H1 (cell line): ENCODE measurements at regions not wholly inside any gene's neighbourhood (a gene's known extent, or its start where the extent isn't known, plus 50 kb on each side); places are given as distances from the start of the nearest gene placed in this dataset.

Experiments used
- CTCF ChIA-PET: fragments of 300-600 bp; sonication (Branson Sonifier 250); formaldehyde crosslinking; loops from one replicate; lab custom pipeline; 2021; ENCODE audit not compliant: partially characterized antibody; lab: Charles Lee
- POLR2A ChIA-PET: fragments of 300-600 bp; sonication (Branson Sonifier 250); formaldehyde crosslinking; loops from one replicate; lab custom pipeline; 2021; ENCODE audit warnings: inconsistent platforms; ENCODE audit not compliant: partially characterized antibody; lab: Charles Lee
- DNase-seq, 2 experiments: peaks; one replicate each; pipeline versions ENCODE4 v3.0.0 to v3.0.0-alpha.2; 2010 to 2022; ENCODE audit warnings: low spot score in 2 of 2, low read depth in 1 of 2, mixed read lengths in 1 of 2
- FAIRE-seq: peaks from 2 replicates; lab custom pipeline; 2011; peaks lifted over from hg19 to GRCh38; lab: Jason Lieb, UNC
- H2AFZ ChIP-seq: 2 replicates; pipeline ENCODE4 v1.8.1; 2012; ENCODE audit warnings: low read length, inconsistent platforms
- H2AK5ac ChIP-seq: 2 replicates; pipeline ENCODE4 v1.6.1; 2013; ENCODE audit warnings: low read depth, low read length
- H2BK120ac ChIP-seq: replicated peaks from 2 replicates; pipeline ENCODE3; 2013; ENCODE audit warnings: low read depth, low read length, inconsistent platforms
- H2BK12ac ChIP-seq: 2 replicates; pipeline ENCODE4 v1.6.1; 2013; ENCODE audit warnings: low read depth, low read length
- H2BK15ac ChIP-seq: 2 replicates; pipeline ENCODE4 v1.6.1; 2013; ENCODE audit warnings: low read length
- H2BK20ac ChIP-seq: 2 replicates; pipeline ENCODE4 v1.6.1; 2013; ENCODE audit warnings: low read length
- H2BK5ac ChIP-seq: 2 replicates; pipeline ENCODE4 v1.6.1; 2013; ENCODE audit warnings: low read depth, low read length
- H3K14ac ChIP-seq: 2 replicates; pipeline ENCODE4 v1.6.1; 2013; ENCODE audit warnings: inconsistent platforms; ENCODE audit not compliant: insufficient read length
- H3K18ac ChIP-seq: 2 replicates; pipeline ENCODE4 v1.6.1; 2013; ENCODE audit warnings: low read length; ENCODE audit errors: extremely low read depth
- H3K23ac ChIP-seq: 2 replicates; pipeline ENCODE4 v1.6.1; 2013; ENCODE audit warnings: inconsistent platforms; ENCODE audit not compliant: insufficient read length
- H3K23me2 ChIP-seq: 2 replicates; pipeline ENCODE4 v1.6.1; 2013; ENCODE audit warnings: low read depth, low read length
- H3K27ac ChIP-seq: 2 replicates; pipeline ENCODE4 v1.6.1; 2011; ENCODE audit warnings: low read depth, low read length, inconsistent platforms
- H3K27me3 ChIP-seq, 4 experiments: replicated peaks in 1 of 4; 1 replicate in 1 of 4; 2 replicates in 3 of 4; pipeline versions ENCODE4 v1.6.1 to v1.8.1; 2011 to 2013; ENCODE audit warnings: low read length in 3 of 4, mild to moderate bottlenecking in 3 of 4, inconsistent platforms in 2 of 4, mixed read lengths in 2 of 4, moderate library complexity in 1 of 4; ENCODE audit not compliant: control insufficient read depth in 3 of 4, insufficient read depth in 3 of 4; ENCODE audit errors: extremely low read depth in 1 of 4
- H3K36me3 ChIP-seq, 4 experiments: 2 replicates each; pipeline versions ENCODE4 v1.6.1 to v1.8.1; 2011 to 2013; ENCODE audit warnings: mild to moderate bottlenecking in 4 of 4, low read length in 3 of 4, moderate library complexity in 2 of 4, control low read depth in 1 of 4, inconsistent platforms in 1 of 4; ENCODE audit not compliant: insufficient read depth in 4 of 4, control insufficient read depth in 2 of 4
- H3K4ac ChIP-seq: replicated peaks from 2 replicates; pipeline ENCODE3; 2013; ENCODE audit warnings: low read length, low read depth, mixed read lengths, inconsistent platforms; ENCODE audit not compliant: insufficient read length
- H3K4me1 ChIP-seq, 4 experiments: replicated peaks in 1 of 4; 1 replicate in 1 of 4; 2 replicates in 3 of 4; pipeline versions ENCODE4 v1.6.1 to v1.8.1; 2011 to 2013; ENCODE audit warnings: low read length in 3 of 4, inconsistent platforms in 2 of 4, mixed read lengths in 1 of 4; ENCODE audit not compliant: insufficient read depth in 4 of 4, control insufficient read depth in 3 of 4
- H3K4me2 ChIP-seq, 2 experiments: 2 replicates each; pipeline versions ENCODE4 v1.6.1 to v1.8.1; 2011 to 2013; ENCODE audit warnings: low read depth in 2 of 2, low read length in 2 of 2, control low read depth in 1 of 2, inconsistent platforms in 1 of 2, mild to moderate bottlenecking in 1 of 2; ENCODE audit not compliant: insufficient read depth in 1 of 2
- H3K4me3 ChIP-seq, 4 experiments: fragments of 200-600, 300-600 bp in 1 of 4; sonication (generic), shearing (Covaris generic), sonication (Bioruptor Twin) in 1 of 4; 2 replicates each; pipeline versions ENCODE4 v1.5.1 to v1.8.1; 2011 to 2016; ENCODE audit warnings: low read length in 4 of 4, low read depth in 3 of 4, control low read depth in 2 of 4, inconsistent platforms in 2 of 4, mild to moderate bottlenecking in 2 of 4, mixed read lengths in 1 of 4, moderate library complexity in 1 of 4; ENCODE audit not compliant: insufficient read depth in 2 of 4; ENCODE audit errors: extremely low read depth in 1 of 4
- H3K56ac ChIP-seq: replicated peaks from 2 replicates; pipeline ENCODE3; 2013; ENCODE audit warnings: low read depth, mild to moderate bottlenecking, mixed read lengths, low read length, inconsistent platforms; ENCODE audit not compliant: insufficient read length
- H3K79me1 ChIP-seq: 2 replicates; pipeline ENCODE4 v1.6.1; 2013; ENCODE audit warnings: low read depth, low read length, control low read depth
- H3K79me2 ChIP-seq, 2 experiments: 2 replicates each; pipeline versions ENCODE4 v1.6.1 to v1.8.1; 2012 to 2013; ENCODE audit warnings: low read length in 2 of 2, mild to moderate bottlenecking in 2 of 2, inconsistent platforms in 1 of 2; ENCODE audit not compliant: insufficient read depth in 2 of 2, control insufficient read depth in 1 of 2
- H3K9ac ChIP-seq, 4 experiments: replicated peaks in 1 of 4; 1 replicate in 1 of 4; 2 replicates in 3 of 4; pipeline versions ENCODE4 v1.6.1 to v1.8.1; 2011 to 2013; ENCODE audit warnings: low read depth in 3 of 4, low read length in 3 of 4, control low read depth in 2 of 4, mild to moderate bottlenecking in 2 of 4, moderate library complexity in 2 of 4, inconsistent platforms in 1 of 4; ENCODE audit errors: extremely low read depth in 1 of 4
- H3K9me3 ChIP-seq, 2 experiments: 2 replicates each; pipeline versions ENCODE4 v1.6.1 to v1.8.1; 2012 to 2013; ENCODE audit warnings: mild to moderate bottlenecking in 2 of 2, moderate library complexity in 2 of 2, control low read depth in 1 of 2, inconsistent platforms in 1 of 2, low read depth in 1 of 2, low read length in 1 of 2, mixed read lengths in 1 of 2; ENCODE audit not compliant: insufficient read depth in 2 of 2
- H4K20me1 ChIP-seq, 2 experiments: replicated peaks in 1 of 2; 2 replicates each; pipeline versions ENCODE3 to v1.8.1; 2011 to 2013; ENCODE audit warnings: inconsistent platforms in 2 of 2, low read length in 2 of 2, mild to moderate bottlenecking in 1 of 2; ENCODE audit not compliant: insufficient read depth in 2 of 2, control insufficient read depth in 1 of 2
- H4K5ac ChIP-seq: 2 replicates; pipeline ENCODE4 v1.6.1; 2013; ENCODE audit warnings: low read length, low read depth, mixed read lengths, inconsistent platforms; ENCODE audit not compliant: insufficient read length
- H4K8ac ChIP-seq: 2 replicates; pipeline ENCODE4 v1.8.0; 2013; ENCODE audit warnings: mild to moderate bottlenecking, moderate library complexity, low read length, inconsistent platforms; ENCODE audit not compliant: insufficient read depth; ENCODE audit errors: extremely low read depth
- H4K91ac ChIP-seq: replicated peaks from 2 replicates; pipeline ENCODE3; 2013; ENCODE audit warnings: low read length, mixed read lengths, inconsistent platforms; ENCODE audit not compliant: insufficient read length
- CBX5 ChIP-seq: fragments of 300-800, 300-1000 bp; sonication (generic); IDR thresholded peaks from 2 replicates; pipeline ENCODE4 v1.7.1; 2016; ENCODE audit warnings: antibody characterized with exemption, low read length, low read depth
- CBX8 ChIP-seq: fragments of 300-800, 300-1000 bp; sonication (generic); IDR thresholded peaks from 2 replicates; pipeline ENCODE4 v1.7.1; 2016; ENCODE audit warnings: low read depth, low read length, borderline replicate concordance
- CEBPB ChIP-seq: IDR thresholded peaks from 2 replicates; pipeline ENCODE4 v1.6.1; 2012; ENCODE audit warnings: low read depth, low read length
- CTBP2 ChIP-seq: IDR thresholded peaks from 2 replicates; pipeline ENCODE4 v1.7.0; 2011; ENCODE audit warnings: borderline replicate concordance, mild to moderate bottlenecking, moderate library complexity, mixed read lengths, low read length; ENCODE audit not compliant: insufficient read depth, insufficient read length
- EGR1 ChIP-seq: IDR thresholded peaks from 2 replicates; pipeline ENCODE4 v1.6.1; 2011; ENCODE audit warnings: low read depth, low read length, borderline replicate concordance
- FOSL1 ChIP-seq: IDR thresholded peaks from 2 replicates; pipeline ENCODE4 v1.6.1; 2011; ENCODE audit warnings: mild to moderate bottlenecking, low read depth, low read length, moderate library complexity; ENCODE audit not compliant: insufficient read depth
- GABPA ChIP-seq: IDR thresholded peaks from 2 replicates; pipeline ENCODE4 v1.6.1; 2011; ENCODE audit warnings: mild to moderate bottlenecking, low read length, moderate library complexity, borderline replicate concordance; ENCODE audit not compliant: insufficient read depth
- HDAC6 ChIP-seq: IDR thresholded peaks from one replicate; pipeline ENCODE4 v1.7.1; 2012; ENCODE audit warnings: low read depth, mild to moderate bottlenecking, inconsistent platforms, low read length, moderate library complexity
- JUND ChIP-seq: IDR thresholded peaks from 2 replicates; pipeline ENCODE4 v1.6.1; 2011; ENCODE audit warnings: mild to moderate bottlenecking, improper control_type of control experiment, low read length
- RXRA ChIP-seq: IDR thresholded peaks from 2 replicates; pipeline ENCODE4 v1.6.1; 2011; ENCODE audit warnings: low read depth, mild to moderate bottlenecking, low read length, moderate library complexity; ENCODE audit not compliant: insufficient read depth
- SIX5 ChIP-seq: IDR thresholded peaks from 2 replicates; pipeline ENCODE4 v1.6.1; 2011; ENCODE audit warnings: mild to moderate bottlenecking, low read depth, low read length
- SP1 ChIP-seq: IDR thresholded peaks from 2 replicates; pipeline ENCODE4 v1.6.1; 2011; ENCODE audit warnings: low read depth, low read length
- TBP ChIP-seq: IDR thresholded peaks from 2 replicates; pipeline ENCODE4 v1.6.1; 2011; ENCODE audit warnings: low read depth, low read length, improper control_type of control experiment
- YY1 ChIP-seq: IDR thresholded peaks from 2 replicates; pipeline ENCODE4 v1.6.1; 2011; ENCODE audit warnings: low read depth, mild to moderate bottlenecking, low read length
- WGBS, 2 experiments: shearing (Covaris generic) in 1 of 2; methylation state at CpG; one replicate each; pipeline versions ENCODE4 v1.1.6 to v1.1.7; 2013 to 2015; ENCODE audit warnings: low lambda C conversion rate in 2 of 2, mixed read lengths in 2 of 2, inconsistent platforms in 1 of 2, low coverage in 1 of 2, missing lambda C conversion rate in 1 of 2; ENCODE audit not compliant: insufficient replicate concordance in 2 of 2, insufficient coverage in 1 of 2, insufficient read length in 1 of 2; ENCODE audit errors: extremely low coverage in 1 of 2, missing lambda C conversion rate in 1 of 2; 5-methylcytosine and 5-hydroxymethylcytosine counted together
- TF ChIP-seq, protein P1 (sequence below): IDR thresholded peaks from 2 replicates; pipeline ENCODE4 v1.6.1; 2011; ENCODE audit warnings: low read depth, mild to moderate bottlenecking, low read length; ENCODE audit not compliant: insufficient read depth

DNA sequence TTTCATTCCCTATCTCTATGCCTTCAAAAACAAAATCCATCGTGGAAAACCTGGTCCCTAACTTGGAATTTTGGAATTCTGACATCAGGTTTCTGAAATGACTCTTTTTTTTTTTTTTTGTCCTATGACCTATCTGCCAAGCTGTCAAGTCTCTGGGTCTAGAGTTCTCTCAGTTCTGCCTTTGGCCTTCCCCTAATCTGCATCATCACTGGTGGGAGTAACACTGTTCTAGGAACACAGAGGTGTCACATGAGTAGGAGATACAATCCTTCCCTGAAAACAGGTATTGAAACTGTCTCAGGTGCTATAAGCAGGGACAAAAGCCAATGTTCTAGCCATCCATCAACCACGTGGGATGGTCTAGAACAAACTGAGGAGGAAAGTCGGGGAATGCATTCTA lies 142.0 kb upstream of the ATP1B1 start:
- Histone ChIP-seq H3K27ac (no peak overlapping the region), H2BK15ac (no peak overlapping the region), H4K5ac (no peak overlapping the region), H3K4me3 (no peak overlapping the region), H2BK5ac (no peak overlapping the region), H3K18ac (no peak overlapping the region), H3K27me3 (no peaks in the 10 kb centered on the region), H3K79me1 (no peaks in the 10 kb centered on the region), H2BK12ac (no peak overlapping the region), H3K4me1 (no peaks in the 10 kb centered on the region), H3K9me3 (no peaks in the 10 kb centered on the region), H3K23me2 (no peaks in the 10 kb centered on the region), H3K4me2 (no peak overlapping the region), H2BK120ac (no peak overlapping the region), H2BK20ac (no peak overlapping the region), H3K56ac (no peak overlapping the region), H4K8ac (no peak overlapping the region), H2AK5ac (no peak overlapping the region), H4K91ac (no peak overlapping the region), H2AFZ (no peak overlapping the region; the same call in 1 of the 2 replicates), H3K36me3 (no peaks in the 10 kb centered on the region), H3K79me2 (no peaks in the 10 kb centered on the region), H3K4ac (no peak overlapping the region), H3K9ac (no peak overlapping the region), H4K20me1 (no peaks in the 10 kb centered on the region), H3K23ac (no peak overlapping the region), H3K14ac (no peak overlapping the region)
- ChIA-PET POLR2A (no interaction called here), CTCF (no interaction called here)
- 86% methylated on average over 3 of the region's 3 CpGs; no CpG with 5 or more reads in 1 of the 2 experiments for WGBS, 2 experiments
- FAIRE-seq (no peak), DNase-seq (no peak)
- TF ChIP-seq JUND (no peak), CBX8 (no peak), GABPA (no peak), TBP (no peak), SP1 (no peak), CEBPB (no peak), CBX5 (no peak), FOSL1 (no peak), SIX5 (no peak), RXRA (no peak), CTBP2 (no peak), HDAC6 (no peak), YY1 (no peak), EGR1 (no peak)
- TF ChIP-seq, protein P1, sequence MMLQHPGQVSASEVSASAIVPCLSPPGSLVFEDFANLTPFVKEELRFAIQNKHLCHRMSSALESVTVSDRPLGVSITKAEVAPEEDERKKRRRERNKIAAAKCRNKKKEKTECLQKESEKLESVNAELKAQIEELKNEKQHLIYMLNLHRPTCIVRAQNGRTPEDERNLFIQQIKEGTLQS, result no peak
